ENCODE measurements at regions not wholly inside any gene's neighbourhood (a gene's known extent, or its start where the extent isn't known, plus 50 kb on each side); places are given as distances from the start of the nearest gene placed in this dataset.

DNA sequence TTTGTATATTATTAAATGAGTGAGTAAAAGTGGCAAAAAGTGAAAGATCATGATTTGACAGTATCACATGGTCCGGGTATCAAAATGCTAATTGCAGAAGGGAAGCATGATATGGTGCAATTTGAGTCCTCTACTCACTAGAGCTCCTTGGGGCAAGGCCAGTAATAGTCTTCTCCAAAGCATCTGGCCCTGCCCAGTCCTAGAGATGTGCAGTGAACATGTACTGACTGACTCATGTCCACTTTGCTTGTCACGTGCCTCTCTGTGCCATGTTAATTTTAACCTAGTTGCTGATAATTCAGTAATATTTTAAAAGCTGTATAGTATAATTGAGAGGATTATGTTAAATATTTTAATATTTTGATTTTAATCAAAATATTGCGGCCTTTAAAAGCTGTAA is 54.6 kb upstream of the TENM3 start:
- Histone ChIP-seq H3K4me3 (ENCODE audit: low read length) (no peak overlapping the region), H3K27ac (ENCODE audit: low read length) (no peak overlapping the region), H3K27me3 (ENCODE audit: insufficient read depth, low read length) (no peaks in the 10 kb centered on the region), H3K9ac (ENCODE audit: low read depth, low read length) (no peak overlapping the region), H3K36me3 (ENCODE audit: insufficient read depth, low read depth, low read length) (no peaks in the 10 kb centered on the region), H3K4me1 (ENCODE audit: insufficient read depth, low read length) (peaks cover 10% of the 10 kb centered on the region; the same call in 1 of the 2 replicates), H3K9me3 (ENCODE audit: insufficient read depth, low read depth, low read length) (no peaks in the 10 kb centered on the region)

DNA sequence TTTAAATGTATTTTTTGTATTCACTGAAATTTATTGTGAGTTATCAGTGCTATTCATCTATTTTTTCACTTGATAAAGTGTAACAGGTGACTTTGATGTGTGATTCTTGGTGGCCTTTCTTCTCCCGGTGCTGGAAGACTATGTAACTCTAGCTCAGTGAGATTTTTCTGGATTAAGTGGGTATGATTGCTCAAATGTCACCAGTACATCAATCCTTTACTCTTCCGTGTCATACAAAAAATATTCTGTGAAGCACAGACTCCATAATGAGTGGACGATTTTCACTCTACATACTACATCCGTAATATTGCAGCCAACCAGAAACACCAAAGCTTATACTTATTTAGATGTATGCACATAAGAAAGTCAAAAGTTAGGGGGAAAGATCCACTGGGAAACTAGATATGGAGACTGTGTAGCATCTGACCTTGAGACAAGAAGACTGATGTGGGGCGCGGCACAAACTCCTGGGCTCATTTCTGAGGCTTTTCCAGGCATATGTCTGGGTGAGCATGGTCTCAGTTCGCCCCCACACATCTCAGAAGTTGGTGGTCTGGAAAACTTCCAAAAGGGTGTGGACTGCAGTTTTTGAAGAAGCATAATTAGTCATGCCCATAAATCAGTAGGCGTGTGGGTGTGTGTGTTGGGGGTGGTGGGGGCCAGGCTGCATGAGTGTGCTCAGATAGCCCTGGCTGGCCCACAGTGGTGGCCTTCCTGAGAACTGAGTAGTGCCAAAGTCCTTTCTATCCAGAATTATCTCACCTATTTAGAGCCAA is 53.9 kb upstream of the TENM3 start:
- Histone ChIP-seq H3K9ac (ENCODE audit: low read depth, low read length) (no peak overlapping the region), H3K9me3 (ENCODE audit: insufficient read depth, low read depth, low read length) (no peaks in the 10 kb centered on the region), H3K27ac (ENCODE audit: low read length) (no peak overlapping the region), H3K27me3 (ENCODE audit: insufficient read depth, low read length) (no peaks in the 10 kb centered on the region), H3K36me3 (ENCODE audit: insufficient read depth, low read depth, low read length) (no peaks in the 10 kb centered on the region), H3K4me3 (ENCODE audit: low read length) (no peak overlapping the region), H3K4me1 (ENCODE audit: insufficient read depth, low read length) (peaks cover 10% of the 10 kb centered on the region; the same call in 1 of the 2 replicates)

DNA sequence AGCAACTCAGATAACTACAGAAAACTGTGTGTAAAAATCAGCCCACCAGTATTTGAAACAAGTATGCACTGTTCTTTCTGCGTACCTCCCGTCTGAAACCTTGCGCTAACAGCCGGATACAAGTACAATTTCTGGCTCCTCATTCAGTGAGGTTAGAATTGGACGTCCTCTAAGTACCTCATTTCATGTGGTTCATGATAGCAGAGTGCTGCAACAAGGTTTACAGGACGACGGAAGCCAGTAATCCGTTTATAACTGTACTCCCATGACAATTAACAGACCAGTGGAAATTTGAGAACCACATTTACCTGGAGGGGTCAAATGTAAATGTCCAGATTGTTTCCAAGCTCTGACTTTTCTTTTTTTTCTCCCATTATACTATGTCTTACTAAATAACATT is 52.9 kb upstream of the TENM3 start:
- no peaks in the 10 kb centered on the region for H3K9me3 ChIP-seq (ENCODE audit: insufficient read depth, low read depth, low read length)
- H3K4me3 ChIP-seq (ENCODE audit: low read length) = no peak overlapping the region
- H3K4me1 ChIP-seq (ENCODE audit: insufficient read depth, low read length) = peaks cover 10% of the 10 kb centered on the region; the same call in 1 of the 2 replicates
- no peak overlapping the region for H3K27ac ChIP-seq (ENCODE audit: low read length)
- H3K9ac ChIP-seq (ENCODE audit: low read depth, low read length) = no peak overlapping the region
- H3K27me3 ChIP-seq (ENCODE audit: insufficient read depth, low read length) = no peaks in the 10 kb centered on the region
- H3K36me3 ChIP-seq (ENCODE audit: insufficient read depth, low read depth, low read length) = no peaks in the 10 kb centered on the region

DNA sequence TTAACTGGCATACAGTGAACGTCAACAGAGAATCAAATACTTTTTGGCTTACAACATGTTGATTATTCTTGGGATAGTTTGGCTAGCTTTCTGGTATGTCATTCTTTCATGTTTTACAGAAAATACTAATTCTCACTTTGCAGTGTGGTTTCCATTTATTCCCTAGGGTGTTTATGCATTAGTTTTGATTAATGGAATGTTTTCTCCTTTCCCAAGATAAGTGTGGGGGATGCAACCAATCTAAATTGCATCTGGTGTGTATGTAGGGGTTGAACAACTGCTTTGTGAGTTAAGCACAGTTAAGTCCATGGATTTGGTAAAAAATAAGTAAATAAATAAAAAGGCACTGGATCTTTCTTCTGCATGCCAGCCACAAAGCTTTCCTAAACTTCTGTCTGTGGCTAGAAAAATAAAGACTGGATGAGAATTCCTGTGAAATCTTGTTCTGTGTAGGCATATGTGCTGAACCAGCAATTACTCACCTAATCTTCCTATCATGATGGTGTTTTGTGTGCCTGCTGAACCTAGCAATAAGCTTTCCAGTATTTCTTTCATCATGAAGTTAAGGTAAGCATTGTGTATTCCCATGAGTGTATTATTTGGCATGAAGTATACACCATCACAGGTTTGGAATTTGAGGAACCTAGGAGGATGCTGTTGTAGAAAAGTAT is 50.6 kb upstream of the TENM3 start:
- Histone ChIP-seq H3K9ac (ENCODE audit: low read depth, low read length) (no peak overlapping the region), H3K36me3 (ENCODE audit: insufficient read depth, low read depth, low read length) (no peaks in the 10 kb centered on the region), H3K4me1 (ENCODE audit: insufficient read depth, low read length) (peaks cover 14% of the 10 kb centered on the region; the same call in 1 of the 2 replicates), H3K4me3 (ENCODE audit: low read length) (no peak overlapping the region), H3K9me3 (ENCODE audit: insufficient read depth, low read depth, low read length) (no peaks in the 10 kb centered on the region), H3K27ac (ENCODE audit: low read length) (no peak overlapping the region), H3K27me3 (ENCODE audit: insufficient read depth, low read length) (no peaks in the 10 kb centered on the region)

DNA sequence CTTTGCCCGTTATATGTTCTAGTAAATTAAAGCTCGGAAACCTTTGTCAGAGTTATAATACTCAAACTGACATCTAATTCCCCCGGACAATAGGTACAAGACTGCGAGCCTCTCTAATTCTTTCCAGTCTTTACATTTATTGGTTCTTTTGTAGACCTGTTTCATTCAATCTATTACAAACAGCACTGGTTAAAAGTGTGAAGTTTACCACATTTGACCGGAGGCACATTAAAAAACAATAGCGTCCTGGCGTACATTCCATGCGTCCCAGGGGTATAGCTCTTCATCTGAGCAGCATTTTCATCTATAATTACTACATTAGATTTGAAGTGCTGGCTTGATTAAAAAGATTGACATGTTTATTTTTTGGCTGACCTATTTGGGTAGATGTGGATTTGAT is 49.9 kb upstream of the TENM3 start:
- H3K27me3 ChIP-seq (ENCODE audit: insufficient read depth, low read length) = no peaks in the 10 kb centered on the region
- no peak overlapping the region for H3K4me3 ChIP-seq (ENCODE audit: low read length)
- no peaks in the 10 kb centered on the region for H3K9me3 ChIP-seq (ENCODE audit: insufficient read depth, low read depth, low read length)
- H3K27ac ChIP-seq (ENCODE audit: low read length) = no peak overlapping the region
- peaks cover 14% of the 10 kb centered on the region; the same call in 1 of the 2 replicates for H3K4me1 ChIP-seq (ENCODE audit: insufficient read depth, low read length)
- no peak overlapping the region for H3K9ac ChIP-seq (ENCODE audit: low read depth, low read length)
- no peaks in the 10 kb centered on the region for H3K36me3 ChIP-seq (ENCODE audit: insufficient read depth, low read depth, low read length)

All from iPS-20b (cell line).